Panc1 (cell line): ENCODE measurements at regions not wholly inside any gene's neighbourhood (a gene's known extent, or its start where the extent isn't known, plus 50 kb on each side); places are given as distances from the start of the nearest gene placed in this dataset.
A peak's percentile ranks its signal among the peaks of the same experiment; 100 is the strongest.

Experiments used
- ATAC-seq: fragments of 200-7000 bp; cut with Tn5 transposase; 2 replicates; pipeline ENCODE4 v1.9.1; 2020; ENCODE audit warnings: mild to moderate bottlenecking, moderate library complexity
- BruUV-seq: library from RNA; stranded (reverse); fragments of 400-500 nt; replicated peaks from 2 replicates; lab custom pipeline; 2021; lab: Mats Ljungman, UMichigan
- CTCF ChIA-PET: fragments of 300-600 bp; sonication (Branson Sonifier 250); formaldehyde crosslinking; loops from one replicate; lab custom pipeline; 2022; ENCODE audit warnings: antibody characterized with exemption; lab: Charles Lee
- POLR2A ChIA-PET: fragments of 300-600 bp; sonication (Branson Sonifier 250); formaldehyde crosslinking; loops from one replicate; lab custom pipeline; 2022; ENCODE audit warnings: antibody characterized with exemption; lab: Charles Lee
- DNase-seq: peaks from one replicate; pipeline ENCODE4 v3.0.0-alpha.2; 2010; ENCODE audit warnings: low read depth, low spot score
- H3K27ac ChIP-seq: 2 replicates; pipeline ENCODE4 v1.5.1; 2011; ENCODE audit warnings: mild to moderate bottlenecking, low read length, inconsistent platforms
- H3K27me3 ChIP-seq: fragments of 200-500 bp; sonication (Bioruptor generic); 2 replicates; pipeline ENCODE4 v1.6.0; 2014; ENCODE audit warnings: low read length, inconsistent platforms; ENCODE audit not compliant: control insufficient read depth, insufficient read depth
- H3K36me3 ChIP-seq: fragments of 200-500 bp; sonication (Bioruptor generic); 2 replicates; pipeline ENCODE4 v1.5.1; 2014; ENCODE audit warnings: inconsistent platforms, mild to moderate bottlenecking, low read length, moderate library complexity; ENCODE audit not compliant: control insufficient read depth, insufficient read depth
- H3K4me1 ChIP-seq: 2 replicates; pipeline ENCODE4 v1.5.1; 2011; ENCODE audit warnings: inconsistent platforms, mild to moderate bottlenecking, low read length, moderate library complexity; ENCODE audit not compliant: control insufficient read depth, insufficient read depth
- H3K4me3 ChIP-seq, 2 experiments: 2 replicates each; pipeline ENCODE4 v1.5.1; 2011 to 2012; ENCODE audit warnings: low read depth in 2 of 2, low read length in 2 of 2, mild to moderate bottlenecking in 2 of 2, inconsistent platforms in 1 of 2, moderate library complexity in 1 of 2
- H3K9me3 ChIP-seq: fragments of 200-500 bp; sonication (Bioruptor generic); 2 replicates; pipeline ENCODE4 v1.5.1; 2014; ENCODE audit warnings: low read depth, mild to moderate bottlenecking, inconsistent platforms, low read length, moderate library complexity; ENCODE audit not compliant: control insufficient read depth, insufficient read depth
- POLR2AphosphoS5 ChIP-seq: IDR thresholded peaks from 2 replicates; pipeline ENCODE4 v1.6.1; 2012; ENCODE audit warnings: mild to moderate bottlenecking, low read depth, low read length, moderate library complexity
- SIN3A ChIP-seq: IDR thresholded peaks from 2 replicates; pipeline ENCODE4 v1.6.1; 2012; ENCODE audit warnings: low read depth, mild to moderate bottlenecking, low read length, moderate library complexity, borderline replicate concordance; ENCODE audit not compliant: insufficient read depth
- TCF7L2 ChIP-seq: IDR thresholded peaks from 2 replicates; pipeline ENCODE4 v1.6.1; 2011; ENCODE audit warnings: mild to moderate bottlenecking, low read depth, low read length, inconsistent platforms
- in situ Hi-C: cut with HindIII; loops from 2 replicates; pipeline ENCODE4 v1.10.0; 2016; ENCODE audit warnings: low sequenced_read_pairs, low pct_unique_long_range_greater_than_20kb
- intact Hi-C: fragments of 100-400 bp; cut with micrococcal nuclease; formaldehyde crosslinking; loops from one replicate; pipeline ENCODE4 v1.10.0; 2022; ENCODE audit not compliant: unreplicated experiment
- TF ChIP-seq, protein P1 (sequence below), 2 experiments: IDR thresholded peaks; 2 replicates each; pipeline ENCODE4 v1.6.1; 2011 to 2012; ENCODE audit warnings: low read depth in 2 of 2, control low read depth in 1 of 2, low read length in 1 of 2, mild to moderate bottlenecking in 1 of 2, moderate library complexity in 1 of 2; ENCODE audit not compliant: insufficient read depth in 1 of 2
- TF ChIP-seq, protein P2 (sequence below): fragments of 450-650 bp; IDR thresholded peaks from 2 replicates; pipeline ENCODE4 v1.5.1; 2017; ENCODE audit warnings: mild to moderate bottlenecking

DNA sequence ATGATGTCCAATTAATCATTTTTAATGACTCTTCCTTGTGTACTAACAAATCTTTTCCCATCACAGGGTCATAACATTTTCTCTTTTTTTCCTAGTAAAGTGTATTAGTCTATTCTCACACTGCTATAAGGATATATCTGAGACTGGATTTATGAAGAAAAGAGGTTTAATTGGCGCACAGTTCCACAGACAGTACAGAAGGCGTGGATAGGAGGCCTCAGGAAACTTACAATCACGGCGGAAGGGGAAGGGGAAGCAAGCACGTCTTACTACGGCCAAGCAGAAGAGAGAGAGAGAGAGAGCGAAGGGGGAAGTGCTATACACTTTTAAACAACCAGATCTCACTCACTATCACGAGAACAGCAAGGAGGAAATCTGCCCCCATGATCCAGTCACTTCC lies 359.4 kb upstream of the NFE2L3 start:
- DNase-seq, result no peak
- ChIA-PET POLR2A (no interaction called here), CTCF (no interaction called here)
- TF ChIP-seq, protein P1, sequence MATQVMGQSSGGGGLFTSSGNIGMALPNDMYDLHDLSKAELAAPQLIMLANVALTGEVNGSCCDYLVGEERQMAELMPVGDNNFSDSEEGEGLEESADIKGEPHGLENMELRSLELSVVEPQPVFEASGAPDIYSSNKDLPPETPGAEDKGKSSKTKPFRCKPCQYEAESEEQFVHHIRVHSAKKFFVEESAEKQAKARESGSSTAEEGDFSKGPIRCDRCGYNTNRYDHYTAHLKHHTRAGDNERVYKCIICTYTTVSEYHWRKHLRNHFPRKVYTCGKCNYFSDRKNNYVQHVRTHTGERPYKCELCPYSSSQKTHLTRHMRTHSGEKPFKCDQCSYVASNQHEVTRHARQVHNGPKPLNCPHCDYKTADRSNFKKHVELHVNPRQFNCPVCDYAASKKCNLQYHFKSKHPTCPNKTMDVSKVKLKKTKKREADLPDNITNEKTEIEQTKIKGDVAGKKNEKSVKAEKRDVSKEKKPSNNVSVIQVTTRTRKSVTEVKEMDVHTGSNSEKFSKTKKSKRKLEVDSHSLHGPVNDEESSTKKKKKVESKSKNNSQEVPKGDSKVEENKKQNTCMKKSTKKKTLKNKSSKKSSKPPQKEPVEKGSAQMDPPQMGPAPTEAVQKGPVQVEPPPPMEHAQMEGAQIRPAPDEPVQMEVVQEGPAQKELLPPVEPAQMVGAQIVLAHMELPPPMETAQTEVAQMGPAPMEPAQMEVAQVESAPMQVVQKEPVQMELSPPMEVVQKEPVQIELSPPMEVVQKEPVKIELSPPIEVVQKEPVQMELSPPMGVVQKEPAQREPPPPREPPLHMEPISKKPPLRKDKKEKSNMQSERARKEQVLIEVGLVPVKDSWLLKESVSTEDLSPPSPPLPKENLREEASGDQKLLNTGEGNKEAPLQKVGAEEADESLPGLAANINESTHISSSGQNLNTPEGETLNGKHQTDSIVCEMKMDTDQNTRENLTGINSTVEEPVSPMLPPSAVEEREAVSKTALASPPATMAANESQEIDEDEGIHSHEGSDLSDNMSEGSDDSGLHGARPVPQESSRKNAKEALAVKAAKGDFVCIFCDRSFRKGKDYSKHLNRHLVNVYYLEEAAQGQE (IDR thresholded peaks at IDR 0.05; ENCODE audit: insufficient read depth in 1 of 2, low read depth in 2 of 2, low read length in 1 of 2), result no peak
- TF ChIP-seq TCF7L2 (no peak), SIN3A (no peak), POLR2AphosphoS5 (no peak)
- TF ChIP-seq, protein P2, sequence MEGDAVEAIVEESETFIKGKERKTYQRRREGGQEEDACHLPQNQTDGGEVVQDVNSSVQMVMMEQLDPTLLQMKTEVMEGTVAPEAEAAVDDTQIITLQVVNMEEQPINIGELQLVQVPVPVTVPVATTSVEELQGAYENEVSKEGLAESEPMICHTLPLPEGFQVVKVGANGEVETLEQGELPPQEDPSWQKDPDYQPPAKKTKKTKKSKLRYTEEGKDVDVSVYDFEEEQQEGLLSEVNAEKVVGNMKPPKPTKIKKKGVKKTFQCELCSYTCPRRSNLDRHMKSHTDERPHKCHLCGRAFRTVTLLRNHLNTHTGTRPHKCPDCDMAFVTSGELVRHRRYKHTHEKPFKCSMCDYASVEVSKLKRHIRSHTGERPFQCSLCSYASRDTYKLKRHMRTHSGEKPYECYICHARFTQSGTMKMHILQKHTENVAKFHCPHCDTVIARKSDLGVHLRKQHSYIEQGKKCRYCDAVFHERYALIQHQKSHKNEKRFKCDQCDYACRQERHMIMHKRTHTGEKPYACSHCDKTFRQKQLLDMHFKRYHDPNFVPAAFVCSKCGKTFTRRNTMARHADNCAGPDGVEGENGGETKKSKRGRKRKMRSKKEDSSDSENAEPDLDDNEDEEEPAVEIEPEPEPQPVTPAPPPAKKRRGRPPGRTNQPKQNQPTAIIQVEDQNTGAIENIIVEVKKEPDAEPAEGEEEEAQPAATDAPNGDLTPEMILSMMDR, result no peak
- ATAC-seq, result no peak
- no peaks in the 10 kb centered on the region for H3K36me3 ChIP-seq
- no peaks in the 10 kb centered on the region for H3K4me1 ChIP-seq
- intact Hi-C loops, result no loop called here
- no peak overlapping the region for H3K27ac ChIP-seq
- no peak overlapping the region for H3K4me3 ChIP-seq
- no peaks in the 10 kb centered on the region for H3K27me3 ChIP-seq
- in situ Hi-C loops, result no loop called here
- no peaks in the 10 kb centered on the region for H3K9me3 ChIP-seq
- BruUV-seq, result no TSS peak

DNA sequence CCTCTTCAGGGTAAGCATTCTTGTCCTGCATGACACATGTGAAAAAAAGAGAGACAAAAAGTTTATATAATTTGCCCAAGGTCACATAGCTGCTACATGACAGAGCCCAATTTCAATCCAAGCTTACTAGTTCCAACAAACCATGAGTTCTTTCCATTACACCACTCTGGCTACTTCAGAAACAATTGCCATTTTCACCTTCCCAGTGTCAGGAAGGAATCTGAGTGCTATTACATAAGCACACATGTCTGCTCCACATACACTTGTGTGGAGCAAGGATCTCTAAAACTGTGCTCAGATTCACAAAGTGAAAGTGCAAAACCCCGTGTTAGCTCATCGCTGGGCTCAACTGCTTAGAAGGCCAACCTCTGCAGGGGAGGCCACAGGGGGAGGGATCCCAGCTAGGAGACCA lies 356.2 kb upstream of the NFE2L3 start:
- no peaks in the 10 kb centered on the region for H3K36me3 ChIP-seq
- ChIA-PET CTCF (interaction anchor here (0.5 kb wide), 1 partner anchor 43 kb away, joined by 3 read pairs; no protein-coding TSS in a partner anchor), POLR2A (no interaction called here)
- in situ Hi-C loops, result no loop called here
- H3K27ac ChIP-seq, result no peak overlapping the region
- no peaks in the 10 kb centered on the region for H3K4me1 ChIP-seq
- H3K27me3 ChIP-seq, result no peaks in the 10 kb centered on the region
- TF ChIP-seq SIN3A (no peak), TCF7L2 (no peak), POLR2AphosphoS5 (no peak)
- TF ChIP-seq, protein P1 (IDR thresholded peaks at IDR 0.05; ENCODE audit: insufficient read depth in 1 of 2, low read depth in 2 of 2, low read length in 1 of 2), result no peak
- TF ChIP-seq, protein P2, result no peak
- no TSS peak for BruUV-seq
- no peak for DNase-seq
- H3K4me3 ChIP-seq, result peak overlapping the region; percentile 3 to 27; a peak in 3 of 4 replicates
- 0 out of 2 replicates have a peak, but pooled peaks have one; percentile 51 for ATAC-seq
- intact Hi-C loops, result no loop called here
- H3K9me3 ChIP-seq, result no peaks in the 10 kb centered on the region
